ENCODE measurements at regions not wholly inside any gene's neighbourhood (a gene's known extent, or its start where the extent isn't known, plus 50 kb on each side); places are given as distances from the start of the nearest gene placed in this dataset.

- ChIA-PET CTCF (no interaction called here), POLR2A (no interaction called here)
- Histone ChIP-seq H3K4me3 (ENCODE audit: low read depth, low read length) (no peak overlapping the region), H3K9me3 (ENCODE audit: control insufficient read depth, insufficient read depth, low read length) (peaks cover 1% of the 10 kb centered on the region; the same call in 1 of the 2 replicates), H3K27me3 (ENCODE audit: control insufficient read depth, insufficient read depth, low read length) (no peaks in the 10 kb centered on the region), H3K27ac (ENCODE audit: low read depth, low read length) (no peak overlapping the region)
- no peak for DNase-seq (ENCODE audit: low read depth, low spot score)
- no peak for TF ChIP-seq CTCF (IDR thresholded peaks at IDR 0.05; ENCODE audit: low read depth, low read length)
Measured at GRCh38 chr5:28737222-28737621, 1698.8 kb upstream of the CDH9 start.

- ChIA-PET POLR2A (no interaction called here), CTCF (no interaction called here)
- no peaks in the 10 kb centered on the region for H3K27me3 ChIP-seq (ENCODE audit: control insufficient read depth, insufficient read depth, low read length)
- no peak for DNase-seq (ENCODE audit: low read depth, low spot score)
- no peak overlapping the region for H3K4me3 ChIP-seq (ENCODE audit: low read depth, low read length)
- H3K27ac ChIP-seq (ENCODE audit: low read depth, low read length): no peak overlapping the region
- no peak for TF ChIP-seq CTCF (IDR thresholded peaks at IDR 0.05; ENCODE audit: low read depth, low read length)
- H3K9me3 ChIP-seq (ENCODE audit: control insufficient read depth, insufficient read depth, low read length): no peaks in the 10 kb centered on the region
Measured at GRCh38 chr5:28734396-28734795, 1696.0 kb upstream of the CDH9 start.

- TF ChIP-seq CTCF (IDR thresholded peaks at IDR 0.05; ENCODE audit: low read depth, low read length): no peak
- CTCF ChIA-PET: no interaction called here
- POLR2A ChIA-PET: no interaction called here
- Histone ChIP-seq H3K27me3 (ENCODE audit: control insufficient read depth, insufficient read depth, low read length) (no peaks in the 10 kb centered on the region), H3K27ac (ENCODE audit: low read depth, low read length) (no peak overlapping the region), H3K4me3 (ENCODE audit: low read depth, low read length) (no peak overlapping the region), H3K9me3 (ENCODE audit: control insufficient read depth, insufficient read depth, low read length) (no peaks in the 10 kb centered on the region; the same call in 1 of the 2 replicates)
- no peak for DNase-seq (ENCODE audit: low read depth, low spot score)
Measured at GRCh38 chr5:28729067-28729466, 1690.7 kb upstream of the CDH9 start.

- Histone ChIP-seq H3K9me3 (ENCODE audit: control insufficient read depth, insufficient read depth, low read length) (no peaks in the 10 kb centered on the region; the same call in 1 of the 2 replicates), H3K27ac (ENCODE audit: low read depth, low read length) (no peak overlapping the region), H3K4me3 (ENCODE audit: low read depth, low read length) (no peak overlapping the region), H3K27me3 (ENCODE audit: control insufficient read depth, insufficient read depth, low read length) (no peaks in the 10 kb centered on the region)
- CTCF ChIA-PET: no interaction called here
- DNase-seq (ENCODE audit: low read depth, low spot score): no peak
- TF ChIP-seq CTCF (IDR thresholded peaks at IDR 0.05; ENCODE audit: low read depth, low read length): no peak
- POLR2A ChIA-PET: no interaction called here
Measured at GRCh38 chr5:28726815-28727214, 1688.4 kb upstream of the CDH9 start.

- H3K27ac ChIP-seq (ENCODE audit: low read depth, low read length): no peak overlapping the region
- H3K9me3 ChIP-seq (ENCODE audit: control insufficient read depth, insufficient read depth, low read length): no peaks in the 10 kb centered on the region; the same call in 1 of the 2 replicates
- no peak for TF ChIP-seq CTCF (IDR thresholded peaks at IDR 0.05; ENCODE audit: low read depth, low read length)
- DNase-seq (ENCODE audit: low read depth, low spot score): no peak
- no peaks in the 10 kb centered on the region for H3K27me3 ChIP-seq (ENCODE audit: control insufficient read depth, insufficient read depth, low read length)
- POLR2A ChIA-PET: no interaction called here
- CTCF ChIA-PET: no interaction called here
- H3K4me3 ChIP-seq (ENCODE audit: low read depth, low read length): no peak overlapping the region
Measured at GRCh38 chr5:28725001-28725400, 1686.6 kb upstream of the CDH9 start.
